NCI-H748 (cell line): ENCODE measurements at regions not wholly inside any gene's neighbourhood (a gene's known extent, or its start where the extent isn't known, plus 50 kb on each side); places are given as distances from the start of the nearest gene placed in this dataset.

Source experiments
- DNase-seq: peaks from one replicate; lab custom pipeline; 2025; ENCODE audit not compliant: unreplicated experiment; lab: John Stamatoyannopoulos, UW

DNA sequence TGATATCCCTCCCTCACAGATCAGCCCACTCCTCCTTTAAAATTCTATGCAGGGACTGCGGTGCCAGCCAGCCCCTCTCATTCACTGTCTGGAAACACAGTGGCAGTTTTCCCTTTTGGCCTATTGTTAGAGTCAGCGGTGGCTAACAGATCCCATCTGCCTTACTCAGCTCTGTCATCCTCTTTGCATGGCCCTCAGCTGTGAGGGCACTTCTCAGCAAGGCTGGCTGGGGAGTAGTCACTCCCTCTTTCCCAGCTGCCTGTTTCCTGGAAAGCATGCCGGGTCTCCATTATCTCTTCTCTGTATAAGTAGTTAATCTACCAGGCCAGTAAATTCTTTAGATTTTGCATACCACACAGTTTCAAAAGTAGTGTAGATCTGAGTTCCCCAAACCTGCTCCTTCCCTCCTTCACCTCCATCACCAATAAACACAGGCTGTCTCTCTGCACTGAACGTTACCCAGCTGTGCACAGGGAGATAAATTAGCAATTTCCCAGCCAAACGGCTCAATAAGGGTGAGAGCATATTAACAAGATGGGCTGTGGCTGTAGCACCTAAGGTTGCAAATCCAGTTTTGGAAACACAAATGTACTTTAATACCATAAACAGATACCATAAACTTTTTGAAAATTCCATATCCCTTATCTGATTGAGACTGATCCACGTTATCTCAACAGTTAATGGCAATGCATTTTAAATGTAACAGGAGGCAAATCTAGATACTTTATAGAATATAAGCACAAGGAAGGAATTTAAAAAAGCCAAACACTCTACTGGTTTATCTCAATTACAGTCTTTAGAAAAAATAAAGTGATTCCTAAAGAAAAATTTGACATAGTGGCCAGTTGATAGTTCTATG lies 229.3 kb downstream of the ANKRD50 start:
- DNase-seq: peak; percentile 73

DNA sequence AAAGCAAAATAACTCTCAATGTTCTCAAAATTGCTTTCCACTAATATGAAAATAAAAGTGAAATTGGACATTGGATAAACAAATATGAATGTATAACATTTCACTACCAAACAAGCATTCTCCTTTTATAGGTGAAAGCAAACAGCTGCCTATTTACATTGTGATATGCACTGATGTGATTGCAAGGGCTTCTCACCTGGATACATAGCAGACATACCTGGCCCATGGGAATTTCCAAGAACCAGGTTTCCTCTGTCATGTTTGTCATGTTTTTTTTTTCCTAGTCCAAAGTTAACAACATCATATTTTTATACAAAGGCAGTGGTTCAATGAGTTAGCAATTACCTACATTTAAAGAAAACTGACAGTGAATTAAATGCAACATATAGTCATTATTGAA lies 228.5 kb downstream of the ANKRD50 start:
- DNase-seq: peak; percentile 20

DNA sequence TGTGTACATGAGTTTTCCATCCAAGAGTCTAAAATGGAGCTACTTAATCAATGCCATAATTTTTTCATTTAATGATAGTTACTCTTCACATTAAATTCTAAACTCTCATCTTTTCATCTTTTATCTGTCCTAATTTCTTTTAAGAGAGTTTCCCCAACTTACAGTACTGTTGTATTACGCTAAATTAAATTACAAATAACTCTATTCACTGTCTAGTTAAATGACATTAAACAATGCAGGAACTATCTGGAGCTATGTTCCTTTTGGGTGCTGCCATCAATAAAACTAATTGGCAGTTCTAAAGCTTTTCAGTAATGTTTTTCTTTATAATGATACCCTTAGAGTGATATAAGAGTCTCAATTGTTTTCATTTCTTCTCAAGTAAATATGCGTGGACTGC lies 227.6 kb downstream of the ANKRD50 start:
- DNase-seq: no peak

DNA sequence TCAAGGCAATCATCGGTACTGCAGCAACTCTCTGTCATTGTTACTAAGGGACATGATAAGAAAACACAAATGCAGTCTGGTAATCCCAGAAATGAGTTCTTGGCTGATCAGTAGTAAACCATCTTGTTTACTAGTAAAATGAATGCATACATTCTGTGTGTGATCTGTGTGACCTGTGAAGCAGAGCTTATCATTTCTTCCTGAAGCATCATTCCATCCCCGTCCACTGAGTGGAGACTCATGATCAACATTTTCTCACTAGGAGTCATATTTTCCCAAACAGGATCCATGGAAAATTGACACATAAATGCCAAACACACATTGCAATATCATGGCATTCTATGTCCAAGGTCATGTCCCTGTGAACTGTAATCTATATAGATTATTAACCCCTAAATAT lies 226.1 kb downstream of the ANKRD50 start:
- DNase-seq: peak; percentile 8

DNA sequence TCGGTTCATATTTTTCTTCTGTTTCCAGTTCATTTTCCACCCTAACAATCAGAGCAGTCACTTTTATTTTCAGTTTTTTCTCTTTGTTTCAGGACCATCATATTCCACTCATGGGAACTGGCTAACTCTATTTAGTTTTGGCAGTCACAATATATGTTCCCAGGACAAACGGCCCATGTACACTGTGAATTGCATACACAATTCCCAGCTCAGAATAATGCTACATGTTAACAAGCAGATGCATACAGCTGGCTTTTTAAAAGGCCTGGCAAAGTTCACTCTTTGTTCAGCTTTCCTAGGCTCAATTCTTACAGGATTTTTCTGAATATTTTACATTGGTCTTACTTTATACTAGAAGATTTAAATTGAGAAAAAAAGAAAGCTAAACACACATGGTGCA lies 224.9 kb downstream of the ANKRD50 start:
- DNase-seq: no peak

DNA sequence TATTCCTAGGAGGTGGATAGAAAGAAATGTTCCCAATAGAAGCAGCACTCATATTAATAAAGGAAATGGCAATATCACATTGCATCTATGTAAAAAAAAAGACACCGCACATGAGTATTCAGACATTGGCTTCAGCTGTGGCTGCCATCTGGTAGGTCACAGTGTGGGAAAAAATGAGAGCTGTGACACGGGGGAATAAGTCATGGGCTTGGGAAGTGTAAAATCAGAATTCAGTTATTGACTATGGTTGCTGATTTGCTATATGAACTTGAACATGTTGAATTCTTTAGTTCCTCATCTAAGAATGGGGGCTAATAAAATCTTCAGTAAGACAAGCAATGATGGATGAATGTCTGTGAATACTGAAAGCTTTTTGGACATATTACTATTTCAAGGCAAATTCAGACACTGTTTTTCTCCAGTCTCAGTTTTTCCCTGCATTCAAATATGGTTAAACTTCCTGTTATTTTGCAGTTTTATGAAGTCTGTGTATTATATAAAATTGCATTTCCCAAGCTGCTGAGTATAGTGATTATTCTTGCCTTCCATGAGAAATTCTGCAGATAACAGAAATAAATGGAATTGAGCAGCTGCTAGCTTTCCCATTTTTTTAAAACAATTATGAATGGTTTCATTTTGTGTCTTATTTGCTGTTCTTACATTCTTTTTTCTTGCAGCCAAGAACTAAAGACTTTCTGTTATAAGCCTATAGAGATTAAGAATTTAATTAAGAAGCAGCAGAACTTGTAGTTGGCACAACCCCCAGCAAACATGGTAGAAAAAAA lies 221.0 kb downstream of the ANKRD50 start:
- DNase-seq: no peak

DNA sequence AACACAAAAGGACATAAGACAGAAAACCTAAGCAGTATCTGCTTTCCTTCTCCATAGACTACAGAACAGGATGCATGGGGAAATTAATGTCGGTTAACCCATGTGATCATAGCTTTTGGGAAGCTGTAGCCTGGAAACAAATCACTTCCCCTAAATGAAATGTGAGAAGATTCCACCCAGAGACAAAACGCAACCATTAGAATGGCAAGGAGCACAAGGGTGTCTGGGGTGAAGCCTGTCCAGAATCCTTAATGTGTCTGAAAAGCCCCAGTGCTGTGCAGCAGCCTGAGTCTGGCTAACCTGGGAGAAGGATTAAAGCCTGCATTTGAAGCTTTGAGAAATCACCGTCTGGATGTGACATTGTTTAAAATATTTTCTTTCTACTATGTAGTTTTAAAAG lies 213.3 kb downstream of the ANKRD50 start:
- peak; percentile 60 for DNase-seq

DNA sequence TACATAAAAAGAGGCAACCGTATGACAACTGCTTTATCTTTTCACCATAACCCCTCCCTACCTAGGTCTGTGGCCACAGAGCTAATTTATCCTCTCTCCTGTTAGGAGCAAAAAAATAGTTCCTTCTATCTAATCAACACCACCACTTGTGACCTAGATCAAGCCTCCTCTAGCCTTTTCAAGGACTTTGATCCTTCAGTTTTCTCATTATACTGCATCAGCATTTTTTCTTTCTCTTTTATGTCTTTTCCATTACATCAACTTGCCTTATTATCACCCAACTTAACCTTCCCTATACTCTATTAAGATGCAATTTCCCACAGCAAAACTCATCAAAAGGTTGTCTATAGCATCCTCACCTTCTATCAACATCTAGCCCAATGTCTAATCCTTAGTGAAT lies 211.0 kb downstream of the ANKRD50 start:
- no peak for DNase-seq

DNA sequence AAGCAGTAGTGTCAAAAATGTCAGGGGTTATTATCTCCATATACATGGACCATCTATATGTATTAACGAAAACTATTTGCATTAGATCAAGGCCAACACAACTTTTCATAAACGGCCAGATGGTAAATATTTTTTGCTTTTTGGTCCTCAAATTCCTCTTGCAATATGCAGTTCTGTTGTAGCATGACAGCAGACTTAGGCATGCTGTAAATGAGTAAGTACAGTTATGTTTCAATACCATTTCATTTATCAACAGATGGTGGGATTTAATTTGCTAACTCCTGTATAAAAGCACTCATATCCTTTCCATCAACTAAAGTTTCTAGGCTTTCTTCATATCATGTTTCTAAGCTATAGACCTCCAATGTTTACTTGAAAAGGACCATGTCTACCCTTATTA lies 208.1 kb downstream of the ANKRD50 start:
- DNase-seq: no peak

DNA sequence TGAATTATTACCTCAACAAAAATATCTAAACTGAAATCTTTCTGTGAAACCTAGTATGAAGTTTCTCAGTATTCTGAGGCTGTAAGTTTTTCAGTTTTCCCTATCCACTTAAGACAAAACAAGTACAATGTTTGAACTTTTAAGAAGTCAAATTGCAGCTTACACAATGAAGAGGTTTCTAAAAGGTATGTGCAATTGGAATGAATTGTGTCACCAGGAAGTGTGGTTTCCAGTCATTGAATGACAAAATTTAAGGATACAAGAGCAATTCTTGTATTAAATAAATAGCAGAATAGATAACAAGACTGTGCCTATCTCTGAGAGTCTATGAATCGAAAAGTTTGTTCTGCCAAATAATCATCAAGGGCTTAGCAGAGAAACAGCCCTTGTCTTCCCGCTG lies 207.3 kb downstream of the ANKRD50 start:
- no peak for DNase-seq

DNA sequence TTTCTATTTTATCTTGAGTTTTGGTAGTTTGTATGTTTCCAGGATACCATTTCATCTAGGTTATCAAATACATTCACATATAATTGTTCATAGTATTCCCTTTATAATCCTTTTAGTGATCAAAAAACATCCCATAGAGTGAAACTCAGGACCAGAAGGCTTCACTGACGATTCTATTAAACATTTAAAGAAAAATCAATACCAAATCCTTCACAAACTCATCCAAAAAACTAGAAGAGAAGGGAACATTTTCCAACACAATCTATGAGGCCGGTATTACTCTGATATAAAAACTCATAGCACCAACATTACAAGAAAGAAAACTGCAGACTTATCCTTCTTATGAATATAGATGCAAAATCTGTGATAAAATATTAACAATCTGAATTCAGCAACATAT lies 203.4 kb downstream of the ANKRD50 start:
- DNase-seq: no peak

DNA sequence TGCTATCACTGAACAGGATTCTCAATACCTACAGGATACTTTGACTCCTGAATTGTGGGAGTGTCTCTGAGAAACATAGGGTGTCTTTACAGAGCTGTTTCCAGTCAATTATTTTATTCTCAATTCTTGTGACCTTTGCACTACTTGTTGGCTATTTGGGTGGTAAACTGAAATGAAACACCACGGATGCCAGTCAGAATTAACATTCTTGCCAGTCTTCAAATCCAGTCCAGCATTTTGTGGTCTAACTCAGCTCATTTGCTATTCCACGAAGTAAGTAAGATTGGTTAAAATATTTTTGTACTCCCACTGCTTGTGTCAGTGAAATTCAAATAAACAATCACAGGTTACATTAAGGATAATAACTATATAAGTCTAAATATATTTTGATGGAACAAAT lies 197.9 kb downstream of the ANKRD50 start:
- no peak for DNase-seq

DNA sequence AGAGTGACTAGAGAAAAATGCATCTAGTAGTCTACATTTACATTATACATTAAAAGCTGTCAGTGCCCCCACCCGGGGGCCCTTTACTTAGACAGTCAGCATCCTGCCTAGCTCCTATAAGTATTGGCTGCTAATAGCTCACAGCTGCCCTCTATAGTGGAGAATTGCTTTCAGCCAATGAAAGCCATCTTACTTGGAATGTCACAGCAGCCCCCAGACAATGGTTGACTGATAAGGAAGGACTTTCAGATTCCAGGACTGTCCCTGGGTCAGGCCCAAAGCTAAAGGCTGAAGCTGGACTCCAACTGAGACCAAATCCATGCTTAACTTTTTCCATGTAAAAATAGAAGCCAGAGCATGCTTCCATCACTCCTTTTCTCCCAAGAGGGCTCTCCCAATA lies 196.9 kb downstream of the ANKRD50 start:
- DNase-seq: no peak

DNA sequence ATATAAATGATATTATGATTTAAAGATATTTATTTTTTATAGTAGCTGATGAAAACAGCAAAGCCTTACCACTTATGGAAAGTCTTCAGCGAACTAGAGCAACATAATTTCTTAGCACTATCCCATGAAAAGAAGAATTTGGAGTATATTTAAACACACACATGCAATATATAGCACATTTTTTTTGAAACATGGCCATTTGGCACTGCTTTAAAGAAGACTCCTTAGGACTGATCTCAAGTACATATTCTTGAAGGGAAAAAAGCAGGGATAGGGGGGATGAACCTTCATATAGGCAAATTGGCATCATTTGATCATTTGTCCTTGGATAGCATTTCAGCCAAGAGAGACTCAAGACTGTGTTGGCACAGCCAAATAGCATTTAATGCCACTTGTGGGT lies 193.3 kb downstream of the ANKRD50 start:
- no peak for DNase-seq

DNA sequence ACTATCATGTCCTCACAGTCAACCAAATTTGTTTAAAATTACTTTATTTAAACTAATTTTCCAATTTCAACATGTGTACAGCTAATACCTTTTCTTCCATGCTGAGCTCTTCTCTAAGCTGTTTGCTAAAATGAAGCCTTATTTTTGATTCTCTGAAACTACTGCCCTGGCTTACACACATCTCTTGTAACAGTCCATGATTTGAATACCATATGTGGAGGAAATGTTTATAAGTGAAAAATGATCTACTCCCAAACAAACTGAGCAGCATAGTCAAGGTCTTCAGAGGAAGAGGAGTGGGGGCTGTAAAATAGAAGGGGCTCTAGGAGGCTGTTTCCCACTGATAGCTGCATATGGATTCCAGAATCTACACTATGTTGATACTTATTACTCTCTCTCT lies 188.7 kb downstream of the ANKRD50 start:
- DNase-seq: no peak

DNA sequence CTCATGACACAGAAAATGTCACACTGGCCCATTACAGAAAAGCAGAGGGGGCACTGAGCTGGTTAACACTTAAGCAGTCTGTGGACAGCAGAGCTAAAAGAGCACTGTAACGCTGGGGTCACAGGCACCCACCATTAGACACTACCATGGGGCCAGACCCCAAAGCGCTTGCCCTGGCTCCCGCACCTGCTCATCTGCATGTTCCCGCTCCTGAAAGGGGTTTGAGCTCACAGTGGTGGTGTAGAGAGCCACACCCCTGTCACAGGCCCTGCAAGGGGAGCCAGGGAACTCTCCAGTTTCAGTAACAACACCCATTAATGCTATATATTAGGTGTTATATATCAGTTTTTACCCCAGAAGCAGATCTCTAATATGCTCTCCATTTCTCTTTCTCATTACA lies 187.0 kb downstream of the ANKRD50 start:
- DNase-seq: peak; percentile 33

DNA sequence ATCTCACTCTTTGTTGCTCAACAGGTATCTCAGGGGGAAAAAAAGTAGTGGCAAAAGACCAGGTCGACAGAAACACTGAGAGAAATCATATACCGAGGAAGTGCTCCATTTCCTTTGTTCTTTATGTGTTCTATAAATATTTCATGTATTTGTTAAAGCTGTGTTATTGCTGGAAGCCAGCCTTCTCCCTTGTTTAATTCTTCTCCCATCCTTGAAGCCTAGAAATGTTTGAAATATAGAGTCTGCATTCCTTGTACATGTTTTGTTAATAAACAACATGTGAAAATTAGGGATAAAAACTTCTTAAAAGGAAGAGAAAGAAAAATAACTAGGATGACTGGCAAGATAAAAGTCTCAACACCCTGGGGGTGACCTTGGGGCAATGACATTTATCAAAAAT lies 186.2 kb downstream of the ANKRD50 start:
- peak; percentile 2 for DNase-seq

DNA sequence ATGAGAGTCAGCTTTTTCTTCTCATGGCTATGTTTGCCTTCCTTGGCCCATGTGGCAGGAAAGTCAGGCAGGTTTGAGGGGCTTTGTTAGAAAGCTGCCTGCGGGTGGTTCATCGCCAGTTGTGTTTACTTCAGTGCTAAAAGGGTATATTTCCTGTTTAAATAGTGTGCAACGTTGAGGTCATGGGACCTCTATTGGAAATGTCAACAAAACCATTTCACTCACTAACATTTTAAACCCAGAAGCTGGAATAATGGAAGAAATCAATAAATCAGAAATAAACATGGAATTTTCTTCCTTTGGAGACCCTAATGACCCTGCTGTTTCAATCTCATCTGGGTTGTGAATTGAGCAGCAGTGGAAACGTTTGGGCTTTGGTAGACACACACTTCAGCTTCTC lies 185.8 kb downstream of the ANKRD50 start:
- DNase-seq: peak; percentile 92

DNA sequence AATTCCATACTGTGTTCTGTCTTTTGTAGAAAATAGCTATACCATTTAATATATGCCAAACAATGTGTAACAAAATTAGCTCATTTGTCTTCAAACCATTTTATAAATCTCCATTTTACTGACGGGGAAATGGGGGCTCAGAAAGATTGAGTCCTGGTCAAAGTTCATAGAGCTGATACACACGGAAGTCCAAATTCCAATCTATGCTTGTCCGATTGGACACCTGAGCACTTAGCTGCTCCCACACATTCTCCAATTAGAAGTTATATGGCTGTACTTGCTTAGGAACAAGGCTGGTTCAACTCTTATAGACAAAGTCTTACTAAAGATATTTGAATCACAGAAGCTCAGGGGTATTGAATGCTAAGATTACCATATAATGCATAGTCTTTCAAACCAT lies 185.2 kb downstream of the ANKRD50 start:
- DNase-seq: no peak

DNA sequence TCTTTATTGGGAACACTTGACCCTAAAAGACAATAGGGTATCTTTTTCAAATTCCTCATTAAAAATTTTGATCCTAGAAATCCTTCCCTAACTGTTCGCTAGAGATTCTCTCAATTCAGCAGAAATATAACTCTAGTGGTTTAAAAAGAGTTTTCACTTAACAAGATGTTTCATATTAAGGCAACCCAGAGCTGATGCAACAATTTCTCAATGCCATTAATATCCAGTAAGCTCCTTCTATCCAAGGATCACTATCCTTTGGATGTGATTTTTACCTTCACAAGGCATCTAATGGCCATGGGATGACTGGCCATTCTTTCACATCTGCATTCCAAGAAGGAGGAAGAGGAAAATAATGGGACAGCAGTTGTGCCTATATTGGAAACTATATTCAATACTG lies 183.4 kb downstream of the ANKRD50 start:
- no peak for DNase-seq

DNA sequence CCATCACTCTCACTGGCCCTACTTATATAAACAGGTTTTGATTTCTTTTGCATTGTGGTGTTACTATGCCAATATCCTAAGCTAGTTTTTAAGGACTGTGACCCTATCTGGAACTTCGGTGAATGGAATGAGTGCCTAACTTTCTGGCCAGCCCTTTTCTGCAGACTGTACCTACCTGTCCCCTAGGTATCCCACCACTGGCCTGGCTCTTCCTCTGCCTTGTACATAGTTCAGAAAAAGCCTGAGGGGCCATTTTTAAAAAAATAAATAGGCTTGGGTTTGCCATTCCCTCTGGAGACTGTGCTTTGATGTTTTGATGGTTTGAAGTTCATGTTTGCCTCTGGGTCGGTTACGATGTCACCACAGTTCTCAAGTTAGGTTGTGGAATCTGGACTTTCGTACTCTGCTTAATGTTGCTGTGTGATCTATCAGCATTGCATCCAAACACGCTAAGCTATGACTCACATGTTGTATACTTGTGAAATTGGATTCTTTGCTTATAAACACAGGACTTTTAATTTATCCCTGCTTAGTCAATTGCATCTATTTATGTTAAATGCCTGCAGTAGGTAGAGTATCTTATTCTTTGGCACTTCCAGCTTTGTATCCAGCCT lies 182.0 kb downstream of the ANKRD50 start:
- no peak for DNase-seq

DNA sequence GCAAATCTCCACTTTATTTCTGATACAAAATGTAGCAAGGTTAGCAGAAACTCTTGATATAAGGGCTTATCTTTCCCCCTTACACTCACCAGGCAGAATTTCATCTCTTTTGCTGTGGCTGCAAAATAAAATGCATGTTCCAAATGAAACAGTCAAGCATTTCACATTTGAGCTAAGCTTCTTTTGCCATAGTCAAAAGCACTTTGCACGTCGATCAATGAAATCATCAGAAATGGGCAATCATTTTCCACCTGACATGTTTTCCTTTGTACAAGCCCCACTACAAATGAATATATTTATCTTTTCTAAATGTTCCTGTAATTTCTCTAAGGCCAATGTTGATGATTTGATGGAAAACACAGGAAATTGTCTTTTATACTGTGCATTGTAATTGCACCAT lies 178.4 kb downstream of the ANKRD50 start:
- peak; percentile 13 for DNase-seq
